ENCODE measurements at regions not wholly inside any gene's neighbourhood (a gene's known extent, or its start where the extent isn't known, plus 50 kb on each side); places are given as distances from the start of the nearest gene placed in this dataset.
A peak's percentile ranks its signal among the peaks of the same experiment; 100 is the strongest.
"Not testable (repeated sequence)": the region's sequence is repeated elsewhere in the genome, so short reads cannot be mapped to it uniquely, and the experiment has no call there.

GRCh38 chr14:22492622-22493542 is 96.1 kb downstream of the DAD1 start:
- DNase-seq (ENCODE audit: low read depth, low spot score): no peak

DNA sequence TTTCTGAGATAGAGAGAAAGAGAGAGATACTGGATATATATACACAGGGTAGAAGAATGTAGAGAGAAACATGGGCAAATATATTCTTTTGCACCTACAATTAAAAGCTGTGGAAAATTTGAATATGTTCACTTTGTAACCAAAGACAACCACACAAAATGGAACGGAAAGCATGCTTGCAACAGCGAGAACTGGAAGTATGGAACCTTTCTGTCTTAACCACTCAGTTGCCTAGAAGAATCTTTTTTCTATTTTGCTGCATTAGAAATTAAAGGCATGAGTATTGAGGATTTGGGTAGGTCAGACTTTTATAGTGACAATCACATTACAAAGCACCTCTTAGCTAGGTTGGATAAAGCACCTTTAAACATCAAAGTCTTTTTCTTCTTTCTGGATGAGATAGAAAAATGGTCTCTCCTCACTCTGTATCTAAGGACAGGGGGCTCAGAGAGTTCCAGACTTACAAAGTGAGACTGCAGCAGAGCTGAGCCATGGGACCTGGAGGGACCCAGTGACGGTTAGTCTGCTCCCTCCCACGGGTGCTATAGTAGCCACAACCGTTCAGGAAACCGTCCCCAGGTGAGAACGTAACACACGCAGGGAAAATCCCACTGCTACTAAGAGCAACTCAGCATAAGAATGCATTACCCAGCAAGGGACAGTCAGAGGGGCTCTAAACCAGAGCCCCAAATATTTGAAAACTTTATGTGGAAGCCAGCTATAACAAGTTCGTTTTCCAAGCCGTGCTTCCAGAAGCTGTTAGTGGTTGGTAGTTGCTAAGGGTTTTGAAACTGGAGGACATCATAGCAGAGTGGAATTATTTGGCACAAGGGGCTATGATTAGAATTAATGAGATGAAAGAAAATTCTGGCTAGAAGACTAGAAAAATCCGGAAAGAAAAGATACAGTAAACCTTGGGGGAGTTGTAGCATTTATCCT is 97.1 kb downstream of the DAD1 start:
- DNase-seq (ENCODE audit: low read depth, low spot score): no peak

- not testable (repeated sequence) for DNase-seq (ENCODE audit: low read depth, low spot score)
Observed at GRCh38 chr14:22491053-22491452, 98.0 kb downstream of the DAD1 start.

GRCh38 chr14:22489957-22490950 is 98.8 kb downstream of the DAD1 start:
- DNase-seq (ENCODE audit: low read depth, low spot score): no peak

DNA sequence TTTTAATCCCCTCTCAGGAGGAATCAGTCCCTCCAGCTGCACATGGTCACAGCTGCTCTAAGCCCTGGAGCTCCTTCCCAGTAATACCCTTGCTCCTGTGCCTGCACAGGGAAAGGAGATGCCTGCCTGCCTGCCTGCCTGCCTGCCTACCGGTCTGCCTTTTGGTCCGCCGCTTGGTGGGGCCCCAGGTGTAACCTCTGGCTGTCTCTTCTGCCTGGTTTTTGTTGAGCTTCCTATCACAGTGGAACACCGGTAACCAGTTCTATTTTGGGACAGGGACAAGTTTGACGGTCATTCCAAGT is 99.8 kb downstream of the DAD1 start:
- no peak for DNase-seq (ENCODE audit: low read depth, low spot score)

DNA sequence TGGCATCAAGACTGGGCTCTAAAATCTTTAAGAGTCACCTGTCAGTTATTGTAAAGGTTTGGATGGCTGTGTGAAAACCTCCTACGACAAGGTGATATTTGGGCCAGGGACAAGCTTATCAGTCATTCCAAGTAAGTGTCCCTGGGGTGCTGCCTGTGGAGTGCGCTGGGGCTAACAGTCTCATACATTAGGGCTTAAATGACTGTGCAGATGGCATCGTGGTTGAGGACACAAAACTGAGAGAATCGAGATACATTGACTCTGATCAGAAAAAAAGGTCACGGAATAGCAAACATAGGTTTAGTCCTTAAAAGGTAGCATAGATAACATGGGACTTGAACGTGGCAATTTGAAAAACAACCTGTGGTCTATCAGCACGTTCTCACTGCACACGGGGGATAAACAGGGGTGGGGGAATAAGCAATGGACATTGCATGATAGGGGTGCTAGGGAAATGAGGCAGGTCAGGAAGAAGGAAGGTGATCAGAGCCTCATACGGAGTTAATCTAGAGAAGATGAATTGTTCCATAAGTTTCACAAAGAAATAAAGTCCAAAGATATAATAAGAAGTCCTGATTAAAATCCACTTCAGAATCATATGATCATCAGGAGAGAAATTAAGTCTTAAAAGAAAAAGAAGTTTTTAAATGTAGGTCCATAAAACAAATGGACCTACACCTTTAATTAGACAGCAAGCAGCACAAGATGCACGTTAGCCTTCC is 100.3 kb downstream of the DAD1 start:
- no peak for DNase-seq (ENCODE audit: low read depth, low spot score)

DNA sequence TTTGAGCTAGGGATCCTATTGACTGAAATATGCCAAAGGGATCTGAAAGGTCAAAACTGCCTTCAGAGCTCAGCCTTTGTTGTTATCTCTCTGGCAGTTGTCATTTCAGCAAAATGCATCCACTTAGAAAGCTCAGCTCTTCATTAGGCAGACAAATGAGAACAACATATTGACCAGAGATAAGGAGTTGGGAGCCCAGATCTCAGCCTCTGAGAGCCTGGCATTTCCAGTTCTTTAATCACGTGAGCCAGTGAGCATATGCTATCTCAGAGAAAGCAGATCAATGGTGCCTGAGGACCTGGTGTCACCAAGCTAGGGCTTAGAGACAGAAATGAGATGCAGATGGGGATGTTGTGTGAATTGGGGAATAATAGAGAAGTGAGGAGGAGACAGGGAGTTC is 101.1 kb downstream of the DAD1 start:
- DNase-seq (ENCODE audit: low read depth, low spot score): no peak

DNA sequence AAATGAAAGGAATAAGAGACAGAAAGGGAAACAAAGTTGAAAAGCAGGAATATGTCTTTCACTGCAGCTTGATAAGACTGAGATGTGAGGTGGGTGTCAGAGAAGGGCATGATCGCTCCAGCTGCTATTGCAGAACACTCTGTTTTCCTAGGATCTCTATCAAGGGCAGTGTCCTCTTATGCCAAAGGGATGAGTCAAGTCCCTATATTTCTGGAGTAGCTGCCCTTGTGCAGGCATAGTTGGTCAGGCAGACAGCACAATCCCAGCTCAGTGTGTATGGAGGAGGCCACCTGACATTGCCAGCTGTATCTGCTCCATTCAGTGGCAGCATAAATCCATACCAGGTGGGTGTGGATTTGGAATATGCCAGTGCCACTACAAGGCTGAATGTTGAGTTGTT is 101.6 kb downstream of the DAD1 start:
- DNase-seq (ENCODE audit: low read depth, low spot score): no peak

- DNase-seq (ENCODE audit: low read depth, low spot score): no peak
Observed at GRCh38 chr14:22486675-22487074, 102.3 kb downstream of the DAD1 start.

DNA sequence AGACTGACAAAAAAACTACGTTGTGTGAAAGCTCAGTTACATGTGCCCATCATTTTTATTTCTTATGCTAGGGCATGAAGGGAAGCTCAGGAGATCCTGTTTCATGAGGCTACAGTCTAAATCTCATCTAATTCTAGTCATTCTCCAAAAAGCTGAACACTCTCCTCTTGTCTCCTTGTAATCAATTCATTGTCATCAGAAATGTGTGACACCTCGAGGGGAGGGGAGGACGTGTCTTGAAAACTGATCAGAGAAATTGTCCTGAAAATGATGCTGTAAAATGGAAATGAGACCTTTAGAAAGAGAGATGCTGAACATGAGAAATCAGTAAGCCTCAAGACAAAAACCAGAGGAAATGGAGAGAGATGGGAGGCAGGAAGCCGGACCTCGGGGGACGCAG is 103.4 kb downstream of the DAD1 start:
- DNase-seq (ENCODE audit: low read depth, low spot score): no peak

- peak; percentile 58 for DNase-seq (ENCODE audit: low read depth, low spot score)
Observed at GRCh38 chr14:22485178-22485577, 103.8 kb downstream of the DAD1 start.

- peak; percentile 57 for DNase-seq (ENCODE audit: low read depth, low spot score)
Observed at GRCh38 chr14:22484632-22485031, 104.4 kb downstream of the DAD1 start.

- no peak for DNase-seq (ENCODE audit: low read depth, low spot score)
Observed at GRCh38 chr14:22483863-22484593, 105.0 kb downstream of the DAD1 start.

- no peak for DNase-seq (ENCODE audit: low read depth, low spot score)
Observed at GRCh38 chr14:22482782-22483553, 106.1 kb downstream of the DAD1 start.

DNA sequence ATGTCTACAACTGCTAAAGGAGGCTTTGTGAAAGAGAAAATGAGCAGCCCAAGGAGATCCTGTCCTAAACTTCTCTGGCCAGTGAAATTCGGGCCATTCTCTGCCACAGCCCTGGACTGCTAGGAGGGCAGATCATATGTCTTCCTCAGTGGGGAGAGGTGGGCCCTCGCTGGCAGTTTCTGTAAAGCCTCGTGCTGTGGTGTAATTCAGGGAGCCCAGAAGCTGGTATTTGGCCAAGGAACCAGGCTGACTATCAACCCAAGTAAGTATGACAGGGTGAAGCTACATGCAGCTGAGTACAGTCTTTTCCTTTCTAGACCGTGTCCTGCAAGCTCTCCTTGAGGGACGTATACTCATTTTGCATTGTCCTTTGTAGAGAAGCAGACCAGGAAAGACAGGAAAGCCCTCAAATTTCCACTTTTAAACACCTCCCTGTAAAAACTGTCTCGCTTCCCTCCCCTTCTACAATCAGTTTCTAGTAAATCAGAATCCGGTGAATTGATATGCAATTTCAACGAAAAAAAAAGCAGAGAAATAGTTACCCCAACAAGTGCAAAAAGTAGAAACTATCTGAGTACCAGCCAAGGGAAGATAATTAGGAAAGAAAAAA is 106.8 kb downstream of the DAD1 start:
- DNase-seq (ENCODE audit: low read depth, low spot score): no peak

- DNase-seq (ENCODE audit: low read depth, low spot score): no peak
Observed at GRCh38 chr14:22481546-22481945, 107.5 kb downstream of the DAD1 start.

GRCh38 chr14:22479776-22480464 is 109.1 kb downstream of the DAD1 start:
- peak; percentile 34 for DNase-seq (ENCODE audit: low read depth, low spot score)

- DNase-seq (ENCODE audit: low read depth, low spot score): no peak
Observed at GRCh38 chr14:22479132-22479531, 109.9 kb downstream of the DAD1 start.
